Umbilical cord (tissue), 1 donor: ENCODE measurements at regions not wholly inside any gene's neighbourhood (a gene's known extent, or its start where the extent isn't known, plus 50 kb on each side); places are given as distances from the start of the nearest gene placed in this dataset.

Experiments
- DNase-seq: peaks from one replicate; pipeline ENCODE4 v3.0.0-alpha.2; 2015; ENCODE audit warnings: low spot score

DNA sequence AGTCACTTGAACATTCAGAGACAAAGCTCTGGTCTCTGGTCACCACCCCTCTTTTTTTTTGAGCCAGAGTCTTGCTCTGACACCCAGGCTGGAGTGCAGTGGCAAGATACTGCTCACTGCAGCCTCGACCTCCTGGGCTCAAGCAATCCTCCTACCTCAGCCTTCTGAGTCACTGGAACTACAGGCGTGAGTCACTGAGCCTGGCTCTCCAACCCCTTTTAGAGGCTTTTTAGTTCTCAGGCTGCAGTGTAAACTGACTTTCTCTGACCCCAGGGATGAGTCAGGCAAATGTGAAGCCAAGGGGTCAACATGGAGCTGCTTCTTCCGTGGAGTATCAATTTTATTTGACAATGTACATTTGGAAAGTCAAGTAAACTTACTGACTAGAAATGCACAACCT is 229.2 kb downstream of the PTTG2 start:
- no peak for DNase-seq

DNA sequence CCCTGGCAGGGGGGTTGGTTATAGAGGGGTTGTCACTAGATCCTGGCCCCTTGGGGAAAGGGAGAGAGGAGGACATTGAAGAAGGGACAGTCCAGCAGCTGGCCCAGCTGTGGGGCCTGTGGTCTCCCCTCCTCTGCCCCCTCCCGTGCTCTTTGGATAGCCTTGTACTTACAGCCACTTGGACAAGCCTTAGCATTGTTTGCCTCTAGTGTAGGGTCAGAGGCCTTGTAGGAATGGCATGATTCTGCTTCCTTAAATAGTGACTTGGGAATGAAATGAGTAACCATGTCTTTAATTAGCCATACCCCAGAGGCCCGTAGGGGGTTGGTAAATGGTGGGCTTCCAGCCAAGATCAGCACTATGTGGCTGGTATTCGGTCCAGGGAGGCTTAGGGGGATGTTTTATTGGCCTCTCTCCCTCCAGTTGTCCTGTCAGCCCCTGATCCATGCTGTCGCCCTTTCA is 230.6 kb downstream of the PTTG2 start:
- DNase-seq, result peak; percentile 77

- no peak for DNase-seq
Observed at GRCh38 chr4:38192516-38192915, 232.3 kb downstream of the PTTG2 start.

GRCh38 chr4:38193236-38193863 is 233.2 kb downstream of the PTTG2 start:
- DNase-seq, result no peak

- DNase-seq, result no peak
Observed at GRCh38 chr4:38194047-38194602, 233.9 kb downstream of the PTTG2 start.

GRCh38 chr4:38195486-38195885 is 235.3 kb downstream of the PTTG2 start:
- no peak for DNase-seq

- no peak for DNase-seq
Observed at GRCh38 chr4:38195911-38196310, 235.7 kb downstream of the PTTG2 start.

GRCh38 chr4:38202242-38202641 is 242.0 kb downstream of the PTTG2 start:
- DNase-seq, result no peak

DNA sequence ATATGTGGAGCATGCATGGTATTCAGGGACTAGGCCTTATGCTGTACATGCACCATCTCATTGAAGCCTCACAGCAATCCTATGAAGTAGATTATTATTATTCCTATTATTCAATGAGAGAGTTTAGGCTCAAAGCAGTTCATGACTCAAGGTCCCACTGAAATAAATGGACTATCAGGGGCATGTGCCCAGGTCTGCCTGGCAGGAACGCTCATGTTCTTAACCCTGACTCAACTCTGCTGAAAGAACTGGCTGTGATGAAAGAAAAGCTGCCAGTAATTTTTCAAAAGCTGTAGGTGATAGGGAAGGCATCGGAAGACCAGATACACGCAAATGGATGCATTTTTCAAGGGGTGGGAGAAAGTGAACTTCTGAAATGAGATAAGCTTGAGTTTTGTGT is 243.4 kb downstream of the PTTG2 start:
- no peak for DNase-seq

- DNase-seq, result no peak
Observed at GRCh38 chr4:38204339-38205035, 244.3 kb downstream of the PTTG2 start.

DNA sequence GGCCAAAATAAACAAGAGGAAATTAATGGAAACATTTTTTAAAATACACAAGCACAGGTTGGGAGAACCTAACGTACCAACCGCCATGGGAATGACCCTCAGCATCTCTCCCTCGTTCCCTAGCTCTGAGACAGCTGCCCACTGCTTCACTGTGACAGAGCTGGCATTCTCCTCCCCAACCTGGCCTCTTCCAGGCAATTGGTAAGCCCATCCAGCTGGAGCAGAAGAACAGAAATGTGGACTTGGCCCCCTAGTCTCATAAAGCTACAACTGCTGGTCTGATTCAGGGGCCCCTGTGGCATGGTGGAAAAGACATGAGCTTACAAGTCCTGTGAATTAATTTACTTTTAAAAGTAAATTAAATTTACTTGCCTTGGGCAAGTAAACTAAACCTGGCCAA is 245.1 kb downstream of the PTTG2 start:
- no peak for DNase-seq

GRCh38 chr4:38207110-38207457 is 246.9 kb downstream of the PTTG2 start:
- no peak for DNase-seq

GRCh38 chr4:38209654-38210053 is 249.5 kb downstream of the PTTG2 start:
- no peak for DNase-seq

- no peak for DNase-seq
Observed at GRCh38 chr4:38210396-38211114, 250.4 kb downstream of the PTTG2 start.

GRCh38 chr4:38211885-38212284 is 251.7 kb downstream of the PTTG2 start:
- DNase-seq, result no peak

DNA sequence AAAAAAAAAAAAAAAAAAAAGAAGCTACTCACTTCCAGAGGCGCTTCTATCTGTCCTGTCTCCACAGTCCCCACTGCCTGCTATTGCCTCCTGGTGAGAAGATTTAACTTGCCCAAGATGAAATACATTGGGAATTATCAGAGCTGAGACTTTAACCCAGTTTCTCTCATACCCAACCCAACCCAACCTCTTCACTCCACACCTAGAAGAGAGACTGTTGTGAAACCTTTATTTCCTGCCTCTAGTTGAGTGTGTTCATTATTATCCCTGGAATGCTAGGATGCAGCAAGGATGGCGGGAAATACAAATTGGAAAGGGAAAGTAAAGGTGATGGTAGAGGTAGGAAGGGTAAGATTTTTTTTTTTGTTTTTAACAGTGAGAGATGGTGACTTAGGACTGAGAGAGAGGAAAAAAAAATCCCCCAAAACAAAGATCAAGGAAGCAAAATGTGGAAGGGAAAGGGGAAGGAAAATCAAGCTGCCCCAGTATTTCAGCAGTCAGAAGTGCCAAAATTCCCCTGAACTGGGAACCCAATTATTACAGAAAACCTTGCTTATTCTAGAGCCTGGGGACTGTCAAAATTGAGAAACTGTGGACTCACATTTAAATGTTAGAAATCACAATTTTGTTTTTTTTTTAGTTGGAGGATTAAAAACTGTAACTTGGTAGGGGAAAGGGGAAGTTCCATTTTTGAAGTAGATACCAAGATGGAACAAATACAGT is 253.0 kb downstream of the PTTG2 start:
- DNase-seq, result no peak

GRCh38 chr4:38222892-38223291 is 262.7 kb downstream of the PTTG2 start:
- DNase-seq, result no peak

DNA sequence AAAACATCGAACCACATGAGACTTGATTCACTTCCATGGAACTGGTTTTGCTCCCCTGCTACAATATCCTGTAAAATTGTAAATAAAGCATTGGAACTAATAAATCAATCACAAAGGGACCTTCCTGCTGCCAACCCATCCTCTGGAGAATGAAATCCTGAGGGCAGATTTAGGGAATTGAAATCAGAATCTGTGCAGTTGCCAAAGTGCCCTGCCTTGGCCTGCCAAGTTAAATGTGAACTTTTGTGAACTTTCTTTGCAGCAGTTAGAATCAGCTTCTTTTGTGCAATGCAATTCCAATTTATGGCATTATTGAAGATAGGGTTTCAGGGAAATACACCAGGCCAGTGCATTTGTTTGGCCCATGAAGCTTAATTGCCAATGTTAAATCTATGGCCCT is 263.1 kb downstream of the PTTG2 start:
- DNase-seq, result peak; percentile 15

DNA sequence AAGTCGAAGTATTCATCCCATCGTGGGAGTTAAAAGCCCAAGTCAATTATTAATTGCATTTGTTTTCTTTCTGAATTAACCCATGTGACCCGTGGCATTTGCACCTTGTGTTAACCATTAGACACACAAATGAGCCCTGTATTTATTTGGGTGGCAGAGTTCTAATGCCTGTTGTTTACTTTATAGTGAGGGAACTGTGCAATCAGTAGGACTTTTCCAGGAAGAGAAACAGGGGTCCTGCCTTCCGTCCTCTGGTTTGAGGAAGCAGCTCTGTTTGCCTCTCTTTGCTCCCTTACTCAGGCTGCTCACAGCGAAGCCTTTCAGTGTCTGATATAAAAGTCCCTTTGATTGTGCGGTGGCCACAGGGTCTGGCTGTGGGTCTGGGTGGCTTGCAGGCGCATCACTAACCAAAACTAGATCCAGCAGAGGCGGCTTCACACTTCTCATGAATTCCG is 263.6 kb downstream of the PTTG2 start:
- DNase-seq, result peak; percentile 25

GRCh38 chr4:38224850-38225249 is 264.7 kb downstream of the PTTG2 start:
- DNase-seq, result no peak

DNA sequence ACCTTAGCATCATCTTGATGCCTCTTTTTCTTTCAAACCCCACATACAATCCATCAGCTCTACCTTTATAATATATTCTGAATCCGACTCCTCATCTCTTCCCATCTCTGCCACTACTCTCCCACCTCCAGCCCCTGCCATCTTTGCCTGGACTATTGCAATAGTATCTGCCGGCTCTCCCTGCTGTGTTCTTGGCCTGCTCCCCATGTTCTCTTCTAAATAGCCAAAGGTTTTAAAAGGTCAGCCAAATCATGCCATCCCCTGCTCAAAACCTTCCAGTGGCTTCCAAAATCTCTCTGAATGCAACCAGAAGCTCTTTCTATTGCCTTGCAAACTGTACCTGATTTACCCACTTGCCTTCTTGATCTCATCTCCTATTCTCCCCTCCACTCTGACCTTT is 266.0 kb downstream of the PTTG2 start:
- no peak for DNase-seq
